Keratinocyte (primary cell): ENCODE measurements at regions not wholly inside any gene's neighbourhood (a gene's known extent, or its start where the extent isn't known, plus 50 kb on each side); places are given as distances from the start of the nearest gene placed in this dataset.
"Not testable (repeated sequence)": the region's sequence is repeated elsewhere in the genome, so short reads cannot be mapped to it uniquely, and the experiment has no call there.

ENCODE experiments used
- DNase-seq: peaks from one replicate; pipeline ENCODE4 v3.0.0-alpha.2; 2011; ENCODE audit warnings: low read depth, missing footprints, low spot score
- FAIRE-seq: peaks from 2 replicates; lab custom pipeline; 2011; peaks lifted over from hg19 to GRCh38; lab: Jason Lieb, UNC
- H2AFZ ChIP-seq: 2 replicates; pipeline ENCODE4 v1.6.0; 2012; ENCODE audit warnings: low read length, control low read depth, inconsistent platforms; ENCODE audit not compliant: control insufficient read depth
- H3K27ac ChIP-seq: 2 replicates; pipeline ENCODE4 v1.5.1; 2011; ENCODE audit warnings: low read length; ENCODE audit not compliant: control insufficient read depth, insufficient read depth
- H3K27me3 ChIP-seq: 3 replicates; pipeline ENCODE4 v1.6.0; 2011; ENCODE audit warnings: low read length; ENCODE audit not compliant: control insufficient read depth, insufficient read depth; ENCODE audit errors: extremely low read depth
- H3K36me3 ChIP-seq, 2 experiments: 2 replicates in 1 of 2; 3 replicates in 1 of 2; pipeline ENCODE4 v1.5.1; 2011; ENCODE audit warnings: low read length in 2 of 2, mild to moderate bottlenecking in 1 of 2; ENCODE audit not compliant: control insufficient read depth in 2 of 2, insufficient read depth in 2 of 2; ENCODE audit errors: extremely low read depth in 1 of 2
- H3K4me1 ChIP-seq: 3 replicates; pipeline ENCODE4 v1.5.1; 2011; ENCODE audit warnings: low read length; ENCODE audit not compliant: control insufficient read depth, insufficient read depth; ENCODE audit errors: extremely low read depth
- H3K4me2 ChIP-seq: 3 replicates; pipeline ENCODE4 v1.6.0; 2011; ENCODE audit warnings: low read depth, low read length; ENCODE audit not compliant: control insufficient read depth, insufficient read depth; ENCODE audit errors: extremely low read depth
- H3K4me3 ChIP-seq, 3 experiments: fragments of 200-600 bp in 1 of 3; sonication (generic) in 1 of 3; 2 replicates in 2 of 3; 3 replicates in 1 of 3; pipeline ENCODE4 v1.5.1; 2011 to 2016; ENCODE audit warnings: low read length in 3 of 3, mild to moderate bottlenecking in 3 of 3, control low read depth in 2 of 3, inconsistent platforms in 1 of 3, low read depth in 1 of 3, mixed read lengths in 1 of 3, mixed run types in 1 of 3, moderate library complexity in 1 of 3; ENCODE audit not compliant: control insufficient read depth in 2 of 3, insufficient read depth in 2 of 3; ENCODE audit errors: extremely low read depth in 1 of 3
- H3K79me2 ChIP-seq: 2 replicates; pipeline ENCODE4 v1.6.0; 2012; ENCODE audit warnings: low read length; ENCODE audit not compliant: control insufficient read depth, insufficient read depth
- H3K9ac ChIP-seq: 3 replicates; pipeline ENCODE4 v1.6.0; 2011; ENCODE audit warnings: low read length; ENCODE audit not compliant: control insufficient read depth, insufficient read depth; ENCODE audit errors: extremely low read depth
- H3K9me1 ChIP-seq: 3 replicates; pipeline ENCODE4 v1.6.0; 2011; ENCODE audit warnings: low read length; ENCODE audit not compliant: control insufficient read depth, insufficient read depth; ENCODE audit errors: extremely low read depth
- H3K9me3 ChIP-seq: 2 replicates; pipeline ENCODE4 v1.5.1; 2012; ENCODE audit warnings: low read depth, low read length; ENCODE audit not compliant: control insufficient read depth
- H4K20me1 ChIP-seq: 3 replicates; pipeline ENCODE4 v1.6.0; 2011; ENCODE audit warnings: low read length; ENCODE audit not compliant: control insufficient read depth, insufficient read depth; ENCODE audit errors: extremely low read depth
- CTCF ChIP-seq, 3 experiments: IDR thresholded peaks in 1 of 3; conservative IDR thresholded peaks in 1 of 3; optimal IDR thresholded peaks in 1 of 3; 2 replicates in 2 of 3; 3 replicates in 1 of 3; pipeline versions ENCODE3 to v1.5.1; 2011; ENCODE audit warnings: low read length in 3 of 3, mild to moderate bottlenecking in 3 of 3, moderate library complexity in 2 of 3, control low read depth in 1 of 3, inconsistent platforms in 1 of 3; ENCODE audit not compliant: insufficient read depth in 2 of 3; ENCODE audit errors: extremely low read depth in 1 of 3
- EZH2 ChIP-seq: IDR thresholded peaks from one replicate; pipeline ENCODE4 v1.6.1; 2012; ENCODE audit warnings: inconsistent platforms, mild to moderate bottlenecking, low read length, moderate library complexity
- dilution Hi-C: fragments of 300-500 bp; cut with MboI; formaldehyde crosslinking; loops from one replicate; pipeline ENCODE4 v1.7.0; 2020; ENCODE audit warnings: low sequenced_read_pairs; ENCODE audit not compliant: extremely low pct_ligation_motif_present

GRCh38 chr5:159811712-159812111 lies 104.6 kb upstream of the ADRA1B start:
- Histone ChIP-seq H3K4me2 (no peak overlapping the region), H3K4me1 (peaks cover 17% of the 10 kb centered on the region), H3K27ac (no peak overlapping the region), H4K20me1 (no peaks in the 10 kb centered on the region), H3K27me3 (no peaks in the 10 kb centered on the region), H3K9ac (no peak overlapping the region), H3K36me3 (no peaks in the 10 kb centered on the region), H3K9me1 (no peaks in the 10 kb centered on the region), H2AFZ (no peak overlapping the region), H3K79me2 (no peaks in the 10 kb centered on the region), H3K9me3 (no peaks in the 10 kb centered on the region), H3K4me3 (no peak overlapping the region)
- no peak for FAIRE-seq
- TF ChIP-seq CTCF (optimal IDR thresholded peaks at IDR 0.05 in 1 of 3, IDR thresholded peaks at IDR 0.05 in 1 of 3, conservative IDR thresholded peaks at IDR 0.05 in 1 of 3; ENCODE audit: extremely low read depth in 1 of 3, insufficient read depth in 2 of 3, low read length in 3 of 3), result no peak
- no peak for TF ChIP-seq EZH2
- dilution Hi-C loops, result no loop called here
- DNase-seq, result no peak

GRCh38 chr5:159812759-159813158 lies 103.5 kb upstream of the ADRA1B start:
- H3K9ac ChIP-seq, H3K4me2 ChIP-seq: not testable (repeated sequence)

GRCh38 chr5:159814222-159814621 lies 102.1 kb upstream of the ADRA1B start:
- H3K4me3 ChIP-seq, result no peak overlapping the region
- DNase-seq, result no peak
- no peak overlapping the region for H3K9ac ChIP-seq
- H4K20me1 ChIP-seq, result no peaks in the 10 kb centered on the region
- H3K9me1 ChIP-seq, result no peaks in the 10 kb centered on the region
- H3K9me3 ChIP-seq, result no peaks in the 10 kb centered on the region
- H3K4me2 ChIP-seq, result no peak overlapping the region
- no peaks in the 10 kb centered on the region for H3K79me2 ChIP-seq
- no peaks in the 10 kb centered on the region for H3K36me3 ChIP-seq
- H2AFZ ChIP-seq, result no peak overlapping the region
- no peak for TF ChIP-seq EZH2
- no peak for TF ChIP-seq CTCF (optimal IDR thresholded peaks at IDR 0.05 in 1 of 3, IDR thresholded peaks at IDR 0.05 in 1 of 3, conservative IDR thresholded peaks at IDR 0.05 in 1 of 3; ENCODE audit: extremely low read depth in 1 of 3, insufficient read depth in 2 of 3, low read length in 3 of 3)
- no peak for FAIRE-seq
- H3K27ac ChIP-seq, result no peak overlapping the region
- H3K27me3 ChIP-seq, result no peaks in the 10 kb centered on the region
- peaks cover 33% of the 10 kb centered on the region for H3K4me1 ChIP-seq
- dilution Hi-C loops, result no loop called here

More at GRCh38 chr5:159812759-159813158, 103.5 kb upstream of the ADRA1B start:
- peaks cover 27% of the 10 kb centered on the region for H3K4me1 ChIP-seq
- H3K79me2 ChIP-seq, DNase-seq, H3K9me1 ChIP-seq, dilution Hi-C loops, H3K27me3 ChIP-seq, H3K9me3 ChIP-seq, H4K20me1 ChIP-seq, H3K4me3 ChIP-seq, FAIRE-seq, H2AFZ ChIP-seq, H3K27ac ChIP-seq, H3K36me3 ChIP-seq: not testable (repeated sequence)
